H1 (cell line): ENCODE measurements at regions not wholly inside any gene's neighbourhood (a gene's known extent, or its start where the extent isn't known, plus 50 kb on each side); places are given as distances from the start of the nearest gene placed in this dataset.

Source experiments
- CTCF ChIA-PET: fragments of 300-600 bp; sonication (Branson Sonifier 250); formaldehyde crosslinking; loops from one replicate; lab custom pipeline; 2021; ENCODE audit not compliant: partially characterized antibody; lab: Charles Lee
- POLR2A ChIA-PET: fragments of 300-600 bp; sonication (Branson Sonifier 250); formaldehyde crosslinking; loops from one replicate; lab custom pipeline; 2021; ENCODE audit warnings: inconsistent platforms; ENCODE audit not compliant: partially characterized antibody; lab: Charles Lee
- DNase-seq, 2 experiments: peaks; one replicate each; pipeline versions ENCODE4 v3.0.0 to v3.0.0-alpha.2; 2010 to 2022; ENCODE audit warnings: low spot score in 2 of 2, low read depth in 1 of 2, mixed read lengths in 1 of 2
- FAIRE-seq: peaks from 2 replicates; lab custom pipeline; 2011; peaks lifted over from hg19 to GRCh38; lab: Jason Lieb, UNC
- H2AFZ ChIP-seq: 2 replicates; pipeline ENCODE4 v1.8.1; 2012; ENCODE audit warnings: low read length, inconsistent platforms
- H2AK5ac ChIP-seq: 2 replicates; pipeline ENCODE4 v1.6.1; 2013; ENCODE audit warnings: low read depth, low read length
- H2BK120ac ChIP-seq: replicated peaks from 2 replicates; pipeline ENCODE3; 2013; ENCODE audit warnings: low read depth, low read length, inconsistent platforms
- H2BK12ac ChIP-seq: 2 replicates; pipeline ENCODE4 v1.6.1; 2013; ENCODE audit warnings: low read depth, low read length
- H2BK15ac ChIP-seq: 2 replicates; pipeline ENCODE4 v1.6.1; 2013; ENCODE audit warnings: low read length
- H2BK20ac ChIP-seq: 2 replicates; pipeline ENCODE4 v1.6.1; 2013; ENCODE audit warnings: low read length
- H2BK5ac ChIP-seq: 2 replicates; pipeline ENCODE4 v1.6.1; 2013; ENCODE audit warnings: low read depth, low read length
- H3K14ac ChIP-seq: 2 replicates; pipeline ENCODE4 v1.6.1; 2013; ENCODE audit warnings: inconsistent platforms; ENCODE audit not compliant: insufficient read length
- H3K18ac ChIP-seq: 2 replicates; pipeline ENCODE4 v1.6.1; 2013; ENCODE audit warnings: low read length; ENCODE audit errors: extremely low read depth
- H3K23ac ChIP-seq: 2 replicates; pipeline ENCODE4 v1.6.1; 2013; ENCODE audit warnings: inconsistent platforms; ENCODE audit not compliant: insufficient read length
- H3K23me2 ChIP-seq: 2 replicates; pipeline ENCODE4 v1.6.1; 2013; ENCODE audit warnings: low read depth, low read length
- H3K27ac ChIP-seq: 2 replicates; pipeline ENCODE4 v1.6.1; 2011; ENCODE audit warnings: low read depth, low read length, inconsistent platforms
- H3K27me3 ChIP-seq, 4 experiments: replicated peaks in 1 of 4; 1 replicate in 1 of 4; 2 replicates in 3 of 4; pipeline versions ENCODE4 v1.6.1 to v1.8.1; 2011 to 2013; ENCODE audit warnings: low read length in 3 of 4, mild to moderate bottlenecking in 3 of 4, inconsistent platforms in 2 of 4, mixed read lengths in 2 of 4, moderate library complexity in 1 of 4; ENCODE audit not compliant: control insufficient read depth in 3 of 4, insufficient read depth in 3 of 4; ENCODE audit errors: extremely low read depth in 1 of 4
- H3K36me3 ChIP-seq, 4 experiments: 2 replicates each; pipeline versions ENCODE4 v1.6.1 to v1.8.1; 2011 to 2013; ENCODE audit warnings: mild to moderate bottlenecking in 4 of 4, low read length in 3 of 4, moderate library complexity in 2 of 4, control low read depth in 1 of 4, inconsistent platforms in 1 of 4; ENCODE audit not compliant: insufficient read depth in 4 of 4, control insufficient read depth in 2 of 4
- H3K4ac ChIP-seq: replicated peaks from 2 replicates; pipeline ENCODE3; 2013; ENCODE audit warnings: low read length, low read depth, mixed read lengths, inconsistent platforms; ENCODE audit not compliant: insufficient read length
- H3K4me1 ChIP-seq, 4 experiments: replicated peaks in 1 of 4; 1 replicate in 1 of 4; 2 replicates in 3 of 4; pipeline versions ENCODE4 v1.6.1 to v1.8.1; 2011 to 2013; ENCODE audit warnings: low read length in 3 of 4, inconsistent platforms in 2 of 4, mixed read lengths in 1 of 4; ENCODE audit not compliant: insufficient read depth in 4 of 4, control insufficient read depth in 3 of 4
- H3K4me2 ChIP-seq, 2 experiments: 2 replicates each; pipeline versions ENCODE4 v1.6.1 to v1.8.1; 2011 to 2013; ENCODE audit warnings: low read depth in 2 of 2, low read length in 2 of 2, control low read depth in 1 of 2, inconsistent platforms in 1 of 2, mild to moderate bottlenecking in 1 of 2; ENCODE audit not compliant: insufficient read depth in 1 of 2
- H3K4me3 ChIP-seq, 4 experiments: fragments of 200-600, 300-600 bp in 1 of 4; sonication (generic), shearing (Covaris generic), sonication (Bioruptor Twin) in 1 of 4; 2 replicates each; pipeline versions ENCODE4 v1.5.1 to v1.8.1; 2011 to 2016; ENCODE audit warnings: low read length in 4 of 4, low read depth in 3 of 4, control low read depth in 2 of 4, inconsistent platforms in 2 of 4, mild to moderate bottlenecking in 2 of 4, mixed read lengths in 1 of 4, moderate library complexity in 1 of 4; ENCODE audit not compliant: insufficient read depth in 2 of 4; ENCODE audit errors: extremely low read depth in 1 of 4
- H3K56ac ChIP-seq: replicated peaks from 2 replicates; pipeline ENCODE3; 2013; ENCODE audit warnings: low read depth, mild to moderate bottlenecking, mixed read lengths, low read length, inconsistent platforms; ENCODE audit not compliant: insufficient read length
- H3K79me1 ChIP-seq: 2 replicates; pipeline ENCODE4 v1.6.1; 2013; ENCODE audit warnings: low read depth, low read length, control low read depth
- H3K79me2 ChIP-seq, 2 experiments: 2 replicates each; pipeline versions ENCODE4 v1.6.1 to v1.8.1; 2012 to 2013; ENCODE audit warnings: low read length in 2 of 2, mild to moderate bottlenecking in 2 of 2, inconsistent platforms in 1 of 2; ENCODE audit not compliant: insufficient read depth in 2 of 2, control insufficient read depth in 1 of 2
- H3K9ac ChIP-seq, 4 experiments: replicated peaks in 1 of 4; 1 replicate in 1 of 4; 2 replicates in 3 of 4; pipeline versions ENCODE4 v1.6.1 to v1.8.1; 2011 to 2013; ENCODE audit warnings: low read depth in 3 of 4, low read length in 3 of 4, control low read depth in 2 of 4, mild to moderate bottlenecking in 2 of 4, moderate library complexity in 2 of 4, inconsistent platforms in 1 of 4; ENCODE audit errors: extremely low read depth in 1 of 4
- H3K9me3 ChIP-seq, 2 experiments: 2 replicates each; pipeline versions ENCODE4 v1.6.1 to v1.8.1; 2012 to 2013; ENCODE audit warnings: mild to moderate bottlenecking in 2 of 2, moderate library complexity in 2 of 2, control low read depth in 1 of 2, inconsistent platforms in 1 of 2, low read depth in 1 of 2, low read length in 1 of 2, mixed read lengths in 1 of 2; ENCODE audit not compliant: insufficient read depth in 2 of 2
- H4K20me1 ChIP-seq, 2 experiments: replicated peaks in 1 of 2; 2 replicates each; pipeline versions ENCODE3 to v1.8.1; 2011 to 2013; ENCODE audit warnings: inconsistent platforms in 2 of 2, low read length in 2 of 2, mild to moderate bottlenecking in 1 of 2; ENCODE audit not compliant: insufficient read depth in 2 of 2, control insufficient read depth in 1 of 2
- H4K5ac ChIP-seq: 2 replicates; pipeline ENCODE4 v1.6.1; 2013; ENCODE audit warnings: low read length, low read depth, mixed read lengths, inconsistent platforms; ENCODE audit not compliant: insufficient read length
- H4K8ac ChIP-seq: 2 replicates; pipeline ENCODE4 v1.8.0; 2013; ENCODE audit warnings: mild to moderate bottlenecking, moderate library complexity, low read length, inconsistent platforms; ENCODE audit not compliant: insufficient read depth; ENCODE audit errors: extremely low read depth
- H4K91ac ChIP-seq: replicated peaks from 2 replicates; pipeline ENCODE3; 2013; ENCODE audit warnings: low read length, mixed read lengths, inconsistent platforms; ENCODE audit not compliant: insufficient read length
- BACH1 ChIP-seq: IDR thresholded peaks from 2 replicates; pipeline ENCODE4 v1.6.1; 2012; ENCODE audit warnings: low read length, improper control_type of control experiment
- BCL11A ChIP-seq, 2 experiments: IDR thresholded peaks; one replicate each; pipeline ENCODE4 v1.6.1; 2011; ENCODE audit warnings: low read depth in 2 of 2, low read length in 2 of 2, mild to moderate bottlenecking in 2 of 2
- CEBPB ChIP-seq: IDR thresholded peaks from 2 replicates; pipeline ENCODE4 v1.6.1; 2012; ENCODE audit warnings: low read depth, low read length
- JUND ChIP-seq: IDR thresholded peaks from 2 replicates; pipeline ENCODE4 v1.6.1; 2011; ENCODE audit warnings: mild to moderate bottlenecking, improper control_type of control experiment, low read length
- POLR2A ChIP-seq, 2 experiments: IDR thresholded peaks; 1 replicate in 1 of 2; 2 replicates in 1 of 2; pipeline ENCODE4 v1.6.1; 2011; ENCODE audit warnings: low read depth in 2 of 2, low read length in 2 of 2, mild to moderate bottlenecking in 2 of 2; ENCODE audit errors: control extremely low read depth in 1 of 2
- RAD21 ChIP-seq, 2 experiments: IDR thresholded peaks in 1 of 2; conservative IDR thresholded peaks in 1 of 2; 2 replicates each; pipeline ENCODE4 v1.6.1; 2011; ENCODE audit warnings: low read depth in 2 of 2, low read length in 2 of 2, improper control_type of control experiment in 1 of 2, inconsistent platforms in 1 of 2, mild to moderate bottlenecking in 1 of 2, moderate library complexity in 1 of 2
- RNF2 ChIP-seq: fragments of 200-900, 300-1000 bp; sonication (generic); IDR thresholded peaks from 2 replicates; pipeline ENCODE4 v1.7.1; 2016; ENCODE audit warnings: borderline replicate concordance, low read depth, mild to moderate bottlenecking, antibody characterized with exemption, low read length; ENCODE audit not compliant: poor library complexity, severe bottlenecking; ENCODE audit errors: missing control alignments
- RXRA ChIP-seq: IDR thresholded peaks from 2 replicates; pipeline ENCODE4 v1.6.1; 2011; ENCODE audit warnings: low read depth, mild to moderate bottlenecking, low read length, moderate library complexity; ENCODE audit not compliant: insufficient read depth
- TAF7 ChIP-seq: optimal IDR thresholded peaks from 2 replicates; pipeline ENCODE3; 2011; ENCODE audit warnings: low read depth, mild to moderate bottlenecking, inconsistent platforms, low read length, moderate library complexity, borderline replicate concordance
- WGBS, 2 experiments: shearing (Covaris generic) in 1 of 2; methylation state at CpG; one replicate each; pipeline versions ENCODE4 v1.1.6 to v1.1.7; 2013 to 2015; ENCODE audit warnings: low lambda C conversion rate in 2 of 2, mixed read lengths in 2 of 2, inconsistent platforms in 1 of 2, low coverage in 1 of 2, missing lambda C conversion rate in 1 of 2; ENCODE audit not compliant: insufficient replicate concordance in 2 of 2, insufficient coverage in 1 of 2, insufficient read length in 1 of 2; ENCODE audit errors: extremely low coverage in 1 of 2, missing lambda C conversion rate in 1 of 2; 5-methylcytosine and 5-hydroxymethylcytosine counted together
- TF ChIP-seq, protein P1 (sequence below), 3 experiments: IDR thresholded peaks; 1 replicate in 2 of 3; 2 replicates in 1 of 3; pipeline versions ENCODE4 v1.5.1 to v1.6.1; 2011; ENCODE audit warnings: low read length in 3 of 3, mild to moderate bottlenecking in 3 of 3, inconsistent platforms in 2 of 3, low read depth in 1 of 3, moderate library complexity in 1 of 3; ENCODE audit not compliant: insufficient read depth in 1 of 3; ENCODE audit errors: control extremely low read depth in 1 of 3

DNA sequence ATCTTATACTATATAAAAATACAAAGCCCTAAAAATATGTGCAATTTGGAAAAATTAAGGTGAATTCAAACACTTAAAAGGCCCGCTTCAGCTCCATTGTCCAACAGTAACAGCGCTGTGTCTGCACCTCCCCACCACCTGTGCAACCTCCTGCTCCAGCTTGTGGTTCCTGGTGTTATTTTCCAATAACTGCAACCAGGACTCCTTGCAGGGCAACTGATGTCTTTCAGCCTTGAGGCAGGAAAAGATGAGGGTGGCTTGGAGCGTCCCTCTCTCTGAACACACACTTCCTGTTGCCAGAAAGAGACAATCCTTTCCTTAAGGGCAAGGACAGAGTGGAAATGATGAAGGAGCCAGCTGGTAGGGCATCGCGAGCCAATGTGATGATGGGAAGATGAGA, 336.0 kb downstream of the GLRX3 start:
- DNase-seq (no peak), FAIRE-seq (no peak)
- no peak overlapping the region for H2AFZ ChIP-seq
- 93% methylated on average over 5 of the region's 5 CpGs; no CpG with 5 or more reads in 1 of the 2 experiments for WGBS, 2 experiments
- H3K4me2 ChIP-seq = no peak overlapping the region
- H2BK12ac ChIP-seq = no peak overlapping the region
- no peak overlapping the region for H2BK120ac ChIP-seq
- H3K9ac ChIP-seq = no peak overlapping the region
- no peak overlapping the region for H2BK20ac ChIP-seq
- no peak overlapping the region for H3K14ac ChIP-seq
- no peak overlapping the region for H4K8ac ChIP-seq
- no peak overlapping the region for H3K18ac ChIP-seq
- no peaks in the 10 kb centered on the region for H3K36me3 ChIP-seq
- peaks cover 4 to 10% of the 10 kb centered on the region in 2 experiments; a peak in 3 of 4 replicates for H3K9me3 ChIP-seq
- no peak overlapping the region for H3K56ac ChIP-seq
- no peak overlapping the region for H3K27ac ChIP-seq
- H3K23ac ChIP-seq = no peak overlapping the region
- no peak overlapping the region for H4K91ac ChIP-seq
- H4K20me1 ChIP-seq = no peaks in the 10 kb centered on the region
- ChIA-PET CTCF (interaction anchor here (0.6 to 1.9 kb wide), 5 partner anchors 9 to 131 kb away, joined by 3 to 8 read pairs (median 3); no protein-coding TSS in a partner anchor), POLR2A (no interaction called here)
- no peak overlapping the region for H2BK5ac ChIP-seq
- H3K4me3 ChIP-seq = no peak overlapping the region
- no peak overlapping the region for H2AK5ac ChIP-seq
- no peak overlapping the region for H4K5ac ChIP-seq
- no peaks in the 10 kb centered on the region for H3K79me2 ChIP-seq
- no peaks in the 10 kb centered on the region; a peak in 1 of 7 replicates for H3K4me1 ChIP-seq
- no peaks in the 10 kb centered on the region for H3K27me3 ChIP-seq
- no peak overlapping the region for H2BK15ac ChIP-seq
- no peak overlapping the region for H3K4ac ChIP-seq
- H3K23me2 ChIP-seq = no peaks in the 10 kb centered on the region
- H3K79me1 ChIP-seq = no peaks in the 10 kb centered on the region
- no peak for TF ChIP-seq BACH1
- no peak for TF ChIP-seq CEBPB
- TF ChIP-seq RNF2 = no peak
- no peak for TF ChIP-seq RAD21 (IDR thresholded peaks at IDR 0.05 in 1 of 2, conservative IDR thresholded peaks at IDR 0.05 in 1 of 2; ENCODE audit: low read depth in 2 of 2, low read length in 2 of 2)
- no peak for TF ChIP-seq BCL11A (IDR thresholded peaks at IDR 0.05; ENCODE audit: low read depth in 2 of 2, low read length in 2 of 2)
- TF ChIP-seq POLR2A (IDR thresholded peaks at IDR 0.05; ENCODE audit: control extremely low read depth in 1 of 2, low read depth in 2 of 2, low read length in 2 of 2) = no peak
- no peak for TF ChIP-seq JUND
- TF ChIP-seq RXRA = no peak
- no peak for TF ChIP-seq TAF7
- TF ChIP-seq, protein P1, sequence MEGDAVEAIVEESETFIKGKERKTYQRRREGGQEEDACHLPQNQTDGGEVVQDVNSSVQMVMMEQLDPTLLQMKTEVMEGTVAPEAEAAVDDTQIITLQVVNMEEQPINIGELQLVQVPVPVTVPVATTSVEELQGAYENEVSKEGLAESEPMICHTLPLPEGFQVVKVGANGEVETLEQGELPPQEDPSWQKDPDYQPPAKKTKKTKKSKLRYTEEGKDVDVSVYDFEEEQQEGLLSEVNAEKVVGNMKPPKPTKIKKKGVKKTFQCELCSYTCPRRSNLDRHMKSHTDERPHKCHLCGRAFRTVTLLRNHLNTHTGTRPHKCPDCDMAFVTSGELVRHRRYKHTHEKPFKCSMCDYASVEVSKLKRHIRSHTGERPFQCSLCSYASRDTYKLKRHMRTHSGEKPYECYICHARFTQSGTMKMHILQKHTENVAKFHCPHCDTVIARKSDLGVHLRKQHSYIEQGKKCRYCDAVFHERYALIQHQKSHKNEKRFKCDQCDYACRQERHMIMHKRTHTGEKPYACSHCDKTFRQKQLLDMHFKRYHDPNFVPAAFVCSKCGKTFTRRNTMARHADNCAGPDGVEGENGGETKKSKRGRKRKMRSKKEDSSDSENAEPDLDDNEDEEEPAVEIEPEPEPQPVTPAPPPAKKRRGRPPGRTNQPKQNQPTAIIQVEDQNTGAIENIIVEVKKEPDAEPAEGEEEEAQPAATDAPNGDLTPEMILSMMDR (IDR thresholded peaks at IDR 0.05; ENCODE audit: control extremely low read depth in 1 of 3, insufficient read depth in 1 of 3, low read depth in 1 of 3, low read length in 3 of 3) = no peak
